ENCODE measurements at regions not wholly inside any gene's neighbourhood (a gene's known extent, or its start where the extent isn't known, plus 50 kb on each side); places are given as distances from the start of the nearest gene placed in this dataset.

GRCh38 chr3:162119651-162120050, 623.0 kb downstream of the OTOL1 start:
- DNase-seq (ENCODE audit: low spot score), result no peak

- no peak for DNase-seq (ENCODE audit: low spot score)
Measured at GRCh38 chr3:162122405-162122804, 625.8 kb downstream of the OTOL1 start.

GRCh38 chr3:162125790-162126189, 629.2 kb downstream of the OTOL1 start:
- no peak for DNase-seq (ENCODE audit: low spot score)

GRCh38 chr3:162130582-162130981, 634.0 kb downstream of the OTOL1 start:
- no peak for DNase-seq (ENCODE audit: low spot score)

- DNase-seq (ENCODE audit: low spot score), result no peak
Measured at GRCh38 chr3:162132981-162133380, 636.4 kb downstream of the OTOL1 start.

GRCh38 chr3:162134571-162134970, 638.0 kb downstream of the OTOL1 start:
- no peak for DNase-seq (ENCODE audit: low spot score)

- no peak for DNase-seq (ENCODE audit: low spot score)
Measured at GRCh38 chr3:162136136-162136535, 639.5 kb downstream of the OTOL1 start.

- no peak for DNase-seq (ENCODE audit: low spot score)
Measured at GRCh38 chr3:162138509-162138908, 641.9 kb downstream of the OTOL1 start.

- no peak for DNase-seq (ENCODE audit: low spot score)
Measured at GRCh38 chr3:162139841-162140240, 643.2 kb downstream of the OTOL1 start.

- no peak for DNase-seq (ENCODE audit: low spot score)
Measured at GRCh38 chr3:162141272-162141791, 644.7 kb downstream of the OTOL1 start.

GRCh38 chr3:162142511-162142910, 645.9 kb downstream of the OTOL1 start:
- no peak for DNase-seq (ENCODE audit: low spot score)

- no peak for DNase-seq (ENCODE audit: low spot score)
Measured at GRCh38 chr3:162143180-162143579, 646.6 kb downstream of the OTOL1 start.

GRCh38 chr3:162147996-162148395, 651.4 kb downstream of the OTOL1 start:
- no peak for DNase-seq (ENCODE audit: low spot score)

- DNase-seq (ENCODE audit: low spot score), result no peak
Measured at GRCh38 chr3:162150790-162151189, 654.2 kb downstream of the OTOL1 start.

- DNase-seq (ENCODE audit: low spot score), result no peak
Measured at GRCh38 chr3:162152636-162153035, 656.0 kb downstream of the OTOL1 start.

- DNase-seq (ENCODE audit: low spot score), result no peak
Measured at GRCh38 chr3:162161595-162161994, 665.0 kb downstream of the OTOL1 start.

- no peak for DNase-seq (ENCODE audit: low spot score)
Measured at GRCh38 chr3:162165346-162165745, 668.7 kb downstream of the OTOL1 start.

GRCh38 chr3:162166543-162166942, 669.9 kb downstream of the OTOL1 start:
- DNase-seq (ENCODE audit: low spot score), result no peak

GRCh38 chr3:162168715-162169114, 672.1 kb downstream of the OTOL1 start:
- DNase-seq (ENCODE audit: low spot score), result no peak

- DNase-seq (ENCODE audit: low spot score), result no peak
Measured at GRCh38 chr3:162170581-162170980, 674.0 kb downstream of the OTOL1 start.

- no peak for DNase-seq (ENCODE audit: low spot score)
Measured at GRCh38 chr3:162171970-162172369, 675.4 kb downstream of the OTOL1 start.

GRCh38 chr3:162175145-162175544, 678.5 kb downstream of the OTOL1 start:
- DNase-seq (ENCODE audit: low spot score), result no peak

- no peak for DNase-seq (ENCODE audit: low spot score)
Measured at GRCh38 chr3:162175878-162176277, 679.3 kb downstream of the OTOL1 start.

- no peak for DNase-seq (ENCODE audit: low spot score)
Measured at GRCh38 chr3:162183440-162183839, 686.8 kb downstream of the OTOL1 start.

Data from mucosa of gallbladder (tissue), 1 donor.